ENCODE measurements at regions not wholly inside any gene's neighbourhood (a gene's known extent, or its start where the extent isn't known, plus 50 kb on each side); places are given as distances from the start of the nearest gene placed in this dataset.

DNA sequence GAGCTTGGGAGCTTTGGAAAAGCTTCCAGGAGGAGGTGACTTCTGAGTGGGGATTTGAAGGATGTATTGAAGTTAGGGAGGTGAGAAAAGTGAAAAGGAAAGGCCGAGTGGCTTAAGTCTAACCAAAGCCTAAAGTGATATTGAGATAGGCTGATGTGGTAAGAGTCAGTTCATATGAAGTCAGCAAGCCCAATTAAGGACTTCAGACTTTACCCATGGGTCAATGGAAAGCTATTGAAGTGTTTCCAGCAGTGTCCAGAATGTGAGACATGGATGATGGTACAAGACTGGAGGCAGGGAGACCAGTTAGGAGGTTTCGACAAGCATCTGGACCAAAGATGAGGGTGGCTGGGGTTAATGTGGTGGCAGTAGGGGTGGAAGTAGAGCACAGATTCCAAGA lies 134.3 kb upstream of the WWC1 start:
- Histone ChIP-seq H3K27me3 (ENCODE audit: control insufficient read depth, insufficient read depth, low read length) (no peaks in the 10 kb centered on the region), H3K36me3 (ENCODE audit: control insufficient read depth, insufficient read depth, low read length) (no peaks in the 10 kb centered on the region), H3K9me3 (ENCODE audit: control insufficient read depth, low read depth, low read length) (no peaks in the 10 kb centered on the region), H3K4me3 (ENCODE audit: low read length) (no peak overlapping the region), H3K4me1 (ENCODE audit: control insufficient read depth, insufficient read depth, low read length) (no peaks in the 10 kb centered on the region), H3K27ac (ENCODE audit: low read length) (no peak overlapping the region)
- DNase-seq, result no peak
- 83% methylated on average over 1 of the region's 2 CpGs for WGBS (ENCODE audit: insufficient coverage, low lambda C conversion rate)

- Histone ChIP-seq H3K36me3 (ENCODE audit: control insufficient read depth, insufficient read depth, low read length) (no peaks in the 10 kb centered on the region), H3K27me3 (ENCODE audit: control insufficient read depth, insufficient read depth, low read length) (no peaks in the 10 kb centered on the region), H3K4me3 (ENCODE audit: low read length) (no peak overlapping the region), H3K4me1 (ENCODE audit: control insufficient read depth, insufficient read depth, low read length) (no peaks in the 10 kb centered on the region), H3K27ac (ENCODE audit: low read length) (no peak overlapping the region), H3K9me3 (ENCODE audit: control insufficient read depth, low read depth, low read length) (no peaks in the 10 kb centered on the region)
- peak; percentile 48 to 73 for DNase-seq
- no CpG with 5 or more reads among the region's 3 CpGs for WGBS (ENCODE audit: insufficient coverage, low lambda C conversion rate)
Observed at GRCh38 chr5:168159425-168159824, 132.0 kb upstream of the WWC1 start.

- no peaks in the 10 kb centered on the region for H3K36me3 ChIP-seq (ENCODE audit: control insufficient read depth, insufficient read depth, low read length)
- H3K4me1 ChIP-seq (ENCODE audit: control insufficient read depth, insufficient read depth, low read length), result no peaks in the 10 kb centered on the region
- no peaks in the 10 kb centered on the region for H3K9me3 ChIP-seq (ENCODE audit: control insufficient read depth, low read depth, low read length)
- H3K27me3 ChIP-seq (ENCODE audit: control insufficient read depth, insufficient read depth, low read length), result peaks cover 3% of the 10 kb centered on the region
- DNase-seq, result peak in 1 of 2 donors; percentile 7
- H3K27ac ChIP-seq (ENCODE audit: low read length), result no peak overlapping the region
- 80% methylated on average over 1 of the region's 16 CpGs for WGBS (ENCODE audit: insufficient coverage, low lambda C conversion rate)
- no peak overlapping the region for H3K4me3 ChIP-seq (ENCODE audit: low read length)
Observed at GRCh38 chr5:168162464-168162863, 129.0 kb upstream of the WWC1 start.

- DNase-seq, result no peak
- no peaks in the 10 kb centered on the region for H3K36me3 ChIP-seq (ENCODE audit: control insufficient read depth, insufficient read depth, low read length)
- no peak overlapping the region for H3K27ac ChIP-seq (ENCODE audit: low read length)
- no CpG with 5 or more reads among the region's 3 CpGs for WGBS (ENCODE audit: insufficient coverage, low lambda C conversion rate)
- peaks cover 11% of the 10 kb centered on the region for H3K27me3 ChIP-seq (ENCODE audit: control insufficient read depth, insufficient read depth, low read length)
- H3K4me1 ChIP-seq (ENCODE audit: control insufficient read depth, insufficient read depth, low read length), result no peaks in the 10 kb centered on the region
- no peak overlapping the region for H3K4me3 ChIP-seq (ENCODE audit: low read length)
- H3K9me3 ChIP-seq (ENCODE audit: control insufficient read depth, low read depth, low read length), result no peaks in the 10 kb centered on the region
Observed at GRCh38 chr5:168163966-168164365, 127.5 kb upstream of the WWC1 start.

GRCh38 chr5:168165221-168165914 lies 126.1 kb upstream of the WWC1 start:
- Histone ChIP-seq H3K27ac (ENCODE audit: low read length) (no peak overlapping the region), H3K4me3 (ENCODE audit: low read length) (no peak overlapping the region), H3K27me3 (ENCODE audit: control insufficient read depth, insufficient read depth, low read length) (peaks cover 16% of the 10 kb centered on the region), H3K36me3 (ENCODE audit: control insufficient read depth, insufficient read depth, low read length) (no peaks in the 10 kb centered on the region), H3K4me1 (ENCODE audit: control insufficient read depth, insufficient read depth, low read length) (no peaks in the 10 kb centered on the region), H3K9me3 (ENCODE audit: control insufficient read depth, low read depth, low read length) (no peaks in the 10 kb centered on the region)
- no peak for DNase-seq
- WGBS (ENCODE audit: insufficient coverage, low lambda C conversion rate), result no CpG with 5 or more reads among the region's 9 CpGs

DNA sequence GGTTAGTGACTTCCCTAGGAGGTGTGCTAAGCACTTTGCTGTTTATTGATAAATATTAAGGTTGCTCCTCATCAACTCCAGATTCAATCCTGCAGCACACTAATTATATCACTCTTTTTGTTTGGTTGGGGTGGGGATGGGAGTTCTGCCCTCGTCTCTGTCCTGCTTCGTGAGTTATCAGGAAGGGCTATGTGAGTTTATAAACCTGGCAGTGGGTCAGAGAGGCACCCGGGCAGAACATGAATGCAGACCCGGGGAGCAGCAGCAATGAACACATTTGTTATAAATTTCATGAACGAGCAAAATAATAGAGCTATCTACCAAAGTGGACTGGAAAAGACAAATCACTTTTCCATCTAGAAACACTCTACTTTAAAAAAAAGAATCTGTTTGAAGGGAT lies 125.5 kb upstream of the WWC1 start:
- Histone ChIP-seq H3K4me1 (ENCODE audit: control insufficient read depth, insufficient read depth, low read length) (no peaks in the 10 kb centered on the region), H3K27me3 (ENCODE audit: control insufficient read depth, insufficient read depth, low read length) (peaks cover 16% of the 10 kb centered on the region), H3K27ac (ENCODE audit: low read length) (no peak overlapping the region), H3K9me3 (ENCODE audit: control insufficient read depth, low read depth, low read length) (no peaks in the 10 kb centered on the region), H3K36me3 (ENCODE audit: control insufficient read depth, insufficient read depth, low read length) (no peaks in the 10 kb centered on the region), H3K4me3 (ENCODE audit: low read length) (no peak overlapping the region)
- no peak for DNase-seq
- 80% methylated on average over 1 of the region's 5 CpGs for WGBS (ENCODE audit: insufficient coverage, low lambda C conversion rate)

DNA sequence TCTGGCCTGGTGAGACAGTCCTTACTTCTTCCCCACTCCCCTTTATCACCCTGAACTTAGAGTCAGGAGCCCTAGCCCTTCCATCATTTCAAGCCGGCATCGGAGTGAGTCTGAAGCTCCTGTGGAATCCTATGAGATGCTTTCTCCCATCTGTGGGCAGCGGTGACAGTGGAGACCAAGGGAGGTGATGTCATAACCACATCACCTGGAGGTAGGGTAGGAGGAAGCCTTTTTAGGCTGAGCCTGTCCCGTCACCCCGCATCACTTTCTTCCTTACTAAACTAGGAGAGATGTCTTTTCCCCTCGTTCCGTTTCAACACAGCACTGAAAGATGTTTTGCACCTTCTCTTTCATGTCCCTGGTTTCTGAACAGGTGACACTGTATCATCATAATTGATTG lies 124.1 kb upstream of the WWC1 start:
- Histone ChIP-seq H3K36me3 (ENCODE audit: control insufficient read depth, insufficient read depth, low read length) (no peaks in the 10 kb centered on the region), H3K4me1 (ENCODE audit: control insufficient read depth, insufficient read depth, low read length) (no peaks in the 10 kb centered on the region), H3K27me3 (ENCODE audit: control insufficient read depth, insufficient read depth, low read length) (peaks cover 16% of the 10 kb centered on the region), H3K4me3 (ENCODE audit: low read length) (no peak overlapping the region), H3K9me3 (ENCODE audit: control insufficient read depth, low read depth, low read length) (no peaks in the 10 kb centered on the region), H3K27ac (ENCODE audit: low read length) (no peak overlapping the region)
- DNase-seq, result no peak
- 88% methylated on average over 4 of the region's 7 CpGs for WGBS (ENCODE audit: insufficient coverage, low lambda C conversion rate)

DNA sequence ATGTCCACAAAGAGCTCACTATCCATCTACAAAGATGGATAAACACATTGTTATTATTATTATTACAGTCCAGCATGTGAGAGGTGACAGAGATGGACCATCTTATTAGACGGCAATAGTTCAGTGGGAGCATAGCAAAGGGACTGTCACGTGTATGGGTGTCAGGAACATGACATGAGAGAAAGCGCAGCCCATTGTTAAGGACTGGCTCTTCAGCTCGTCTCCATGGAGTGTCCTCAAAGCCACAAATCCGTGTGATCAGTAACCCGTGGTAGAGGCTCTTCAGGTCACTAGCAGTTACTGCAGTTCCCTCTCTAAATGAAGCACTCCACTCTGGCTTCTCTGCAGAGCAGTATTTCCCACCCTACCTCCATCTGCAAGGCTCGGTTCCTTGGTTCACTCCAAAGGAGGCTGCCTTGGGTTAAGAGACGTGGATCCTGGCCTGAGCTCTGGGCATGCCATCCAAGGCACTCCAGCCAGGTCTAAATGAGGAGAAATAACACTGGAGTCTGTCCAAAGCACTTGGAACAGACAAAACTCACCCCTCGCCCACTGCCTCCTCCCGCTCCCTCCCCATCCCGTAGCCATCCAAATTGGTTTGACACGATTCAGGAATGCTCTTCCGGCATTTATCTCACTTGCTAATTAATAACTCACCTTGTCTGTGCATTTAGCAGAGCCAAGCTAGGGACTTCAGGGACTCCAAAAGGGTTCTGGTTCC lies 122.3 kb upstream of the WWC1 start:
- Histone ChIP-seq H3K9me3 (ENCODE audit: control insufficient read depth, low read depth, low read length) (no peaks in the 10 kb centered on the region), H3K4me1 (ENCODE audit: control insufficient read depth, insufficient read depth, low read length) (no peaks in the 10 kb centered on the region), H3K27me3 (ENCODE audit: control insufficient read depth, insufficient read depth, low read length) (peaks cover 16% of the 10 kb centered on the region), H3K27ac (ENCODE audit: low read length) (no peak overlapping the region), H3K4me3 (ENCODE audit: low read length) (no peak overlapping the region), H3K36me3 (ENCODE audit: control insufficient read depth, insufficient read depth, low read length) (no peaks in the 10 kb centered on the region)
- WGBS (ENCODE audit: insufficient coverage, low lambda C conversion rate), result no CpG with 5 or more reads among the region's 13 CpGs
- no peak for DNase-seq

GRCh38 chr5:168169791-168170190 lies 121.7 kb upstream of the WWC1 start:
- no peaks in the 10 kb centered on the region for H3K36me3 ChIP-seq (ENCODE audit: control insufficient read depth, insufficient read depth, low read length)
- peaks cover 16% of the 10 kb centered on the region for H3K27me3 ChIP-seq (ENCODE audit: control insufficient read depth, insufficient read depth, low read length)
- no peak overlapping the region for H3K27ac ChIP-seq (ENCODE audit: low read length)
- no peaks in the 10 kb centered on the region for H3K9me3 ChIP-seq (ENCODE audit: control insufficient read depth, low read depth, low read length)
- H3K4me3 ChIP-seq (ENCODE audit: low read length), result no peak overlapping the region
- no peaks in the 10 kb centered on the region for H3K4me1 ChIP-seq (ENCODE audit: control insufficient read depth, insufficient read depth, low read length)
- no peak for DNase-seq

GRCh38 chr5:168171901-168172759 lies 119.3 kb upstream of the WWC1 start:
- Histone ChIP-seq H3K36me3 (ENCODE audit: control insufficient read depth, insufficient read depth, low read length) (no peaks in the 10 kb centered on the region), H3K9me3 (ENCODE audit: control insufficient read depth, low read depth, low read length) (no peaks in the 10 kb centered on the region), H3K27ac (ENCODE audit: low read length) (no peak overlapping the region), H3K27me3 (ENCODE audit: control insufficient read depth, insufficient read depth, low read length) (peaks cover 14% of the 10 kb centered on the region), H3K4me1 (ENCODE audit: control insufficient read depth, insufficient read depth, low read length) (no peaks in the 10 kb centered on the region), H3K4me3 (ENCODE audit: low read length) (no peak overlapping the region)
- 71% methylated on average over 4 of the region's 15 CpGs for WGBS (ENCODE audit: insufficient coverage, low lambda C conversion rate)
- no peak for DNase-seq
